Mucosa of gallbladder (tissue), 1 donor: ENCODE measurements at regions not wholly inside any gene's neighbourhood (a gene's known extent, or its start where the extent isn't known, plus 50 kb on each side); places are given as distances from the start of the nearest gene placed in this dataset.
"Not testable (repeated sequence)": the region's sequence is repeated elsewhere in the genome, so short reads cannot be mapped to it uniquely, and the experiment has no call there.

ENCODE experiments used
- DNase-seq: peaks from one replicate; pipeline ENCODE4 v3.0.0-alpha.2; 2020; ENCODE audit warnings: low spot score
- donor health status: DM: no; HTN: no; CAD: no.

DNA sequence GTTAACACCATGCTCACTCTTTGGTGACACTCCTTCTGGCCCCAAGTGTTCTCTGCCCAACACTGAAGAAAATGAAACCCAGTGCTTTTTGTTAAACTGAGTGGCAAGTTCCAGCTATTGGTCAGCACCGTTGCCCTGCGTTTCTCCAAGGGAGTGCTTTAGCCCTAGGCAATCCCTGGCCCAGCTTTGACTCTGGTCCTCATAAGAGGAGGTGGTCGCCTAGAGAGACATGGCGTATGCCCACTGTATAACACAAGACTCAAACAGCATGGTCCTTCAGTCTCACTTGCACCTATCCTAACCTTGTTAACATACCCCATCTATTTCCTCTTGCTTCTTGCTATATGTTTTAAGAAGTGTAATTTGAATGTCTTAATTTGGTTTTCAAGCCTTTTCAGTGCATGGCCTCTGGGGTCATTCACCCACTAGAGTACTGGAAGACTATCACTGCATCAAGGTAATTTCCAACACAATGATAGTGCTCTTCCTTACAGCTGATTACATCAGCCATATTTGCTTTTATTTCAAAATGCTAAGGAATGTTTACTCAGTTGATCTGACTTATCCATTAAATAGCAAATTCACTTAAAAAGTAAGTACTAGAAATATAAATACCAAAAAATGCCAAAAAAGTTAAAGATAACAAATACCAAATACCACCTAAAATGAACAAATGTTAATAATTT, 190.5 kb upstream of the SOX21 start:
- DNase-seq = no peak

DNA sequence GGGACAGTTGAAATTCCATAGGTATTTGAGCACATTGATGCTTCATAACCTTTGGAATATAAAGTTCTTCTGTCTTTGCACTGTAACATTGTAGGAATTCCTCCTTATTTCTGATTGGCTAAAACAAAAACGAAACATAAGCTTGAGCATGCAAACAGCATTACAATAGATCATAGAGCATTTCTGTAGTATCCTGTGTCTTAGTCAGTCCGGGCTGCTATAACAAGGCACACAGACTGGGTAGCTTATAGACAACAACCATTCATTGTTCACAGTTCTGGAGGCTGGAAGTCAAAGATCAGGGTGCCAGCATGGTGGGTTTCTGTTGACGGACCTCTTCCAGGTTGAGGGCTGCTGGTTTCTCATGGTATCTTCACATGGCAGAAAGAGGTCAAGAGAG, 188.7 kb upstream of the SOX21 start:
- DNase-seq = no peak

DNA sequence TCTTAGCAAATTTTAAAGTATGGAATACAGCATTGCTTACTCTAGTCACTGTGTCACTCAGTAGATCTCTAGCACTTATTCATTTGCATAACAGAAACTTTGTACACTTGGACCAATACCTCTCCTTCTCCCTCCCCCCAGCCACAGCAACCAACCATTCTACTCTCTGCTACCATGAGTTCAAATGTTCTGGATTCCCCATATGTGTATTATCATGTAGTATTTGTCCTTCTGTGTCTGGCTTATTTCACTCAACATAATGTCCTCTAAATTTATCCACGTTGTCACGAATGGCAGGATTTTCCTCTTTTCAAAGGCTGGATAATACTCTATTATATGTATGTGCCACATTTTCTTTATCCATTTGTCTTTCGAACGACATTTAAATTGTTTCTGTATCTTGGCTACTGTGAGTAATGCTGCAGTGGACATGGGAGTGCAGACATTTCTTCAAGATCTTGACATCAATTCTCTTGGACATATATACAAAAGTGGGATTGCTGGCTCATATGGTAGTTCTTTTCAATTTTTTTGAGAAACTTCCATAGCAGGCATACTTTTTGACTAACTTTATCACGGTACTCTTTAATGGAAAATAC, 184.5 kb upstream of the SOX21 start:
- DNase-seq = no peak

DNA sequence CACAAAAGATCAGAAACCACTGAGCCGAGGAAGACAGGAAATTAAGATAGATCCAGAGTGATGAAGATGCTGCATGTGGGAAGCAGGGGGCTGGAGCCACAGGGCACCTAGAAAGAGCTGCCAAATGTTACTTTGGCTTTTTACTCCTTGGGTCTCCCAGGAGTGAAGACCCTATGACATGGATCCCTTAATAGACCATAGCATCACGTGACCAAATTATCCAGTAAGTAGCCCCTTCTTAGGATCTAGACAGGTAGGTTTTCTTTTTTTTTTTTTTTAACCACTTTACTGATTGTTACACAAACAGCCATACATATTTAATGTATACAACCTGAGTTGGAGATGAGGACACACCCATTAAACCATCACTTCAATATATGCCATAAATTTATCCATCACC, 183.9 kb upstream of the SOX21 start:
- DNase-seq = no peak

DNA sequence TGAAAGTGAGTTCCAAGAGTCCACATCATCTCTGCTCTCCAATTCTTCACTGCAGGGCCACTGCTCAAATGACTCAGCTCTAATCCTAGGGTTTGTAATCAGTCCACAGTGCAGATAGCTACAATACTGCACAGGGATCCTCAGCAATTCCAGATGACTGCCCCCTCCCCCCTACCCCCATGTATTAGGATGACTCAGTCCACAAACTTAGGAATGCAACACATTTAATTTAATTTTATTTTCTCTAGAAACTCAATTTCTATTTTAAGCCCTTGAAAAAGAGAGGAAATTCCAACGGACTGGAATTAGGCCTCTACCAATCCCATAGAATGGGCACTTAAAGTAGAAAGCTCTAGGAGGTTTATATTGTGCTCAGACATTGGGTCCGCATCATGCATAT, 173.8 kb upstream of the SOX21 start:
- DNase-seq = no peak

DNA sequence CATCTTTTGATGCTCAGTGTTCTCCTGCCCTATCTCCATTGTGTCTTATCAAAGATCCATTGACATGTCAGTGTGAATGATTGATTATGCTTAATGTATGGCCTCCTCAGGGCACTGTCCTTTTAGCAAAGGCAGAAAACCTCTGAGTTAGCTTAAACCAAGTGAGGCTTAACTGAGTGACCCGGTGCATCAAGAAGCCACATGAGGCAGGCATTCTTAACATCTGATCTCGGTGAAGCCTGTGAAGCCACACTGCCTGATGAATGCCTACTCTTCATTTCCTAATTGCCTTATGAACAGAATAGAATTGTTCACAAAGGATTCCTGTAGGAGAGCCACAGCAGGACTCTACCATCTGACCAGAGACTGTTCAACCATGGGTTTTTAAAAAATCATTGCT, 168.1 kb upstream of the SOX21 start:
- DNase-seq = no peak

DNA sequence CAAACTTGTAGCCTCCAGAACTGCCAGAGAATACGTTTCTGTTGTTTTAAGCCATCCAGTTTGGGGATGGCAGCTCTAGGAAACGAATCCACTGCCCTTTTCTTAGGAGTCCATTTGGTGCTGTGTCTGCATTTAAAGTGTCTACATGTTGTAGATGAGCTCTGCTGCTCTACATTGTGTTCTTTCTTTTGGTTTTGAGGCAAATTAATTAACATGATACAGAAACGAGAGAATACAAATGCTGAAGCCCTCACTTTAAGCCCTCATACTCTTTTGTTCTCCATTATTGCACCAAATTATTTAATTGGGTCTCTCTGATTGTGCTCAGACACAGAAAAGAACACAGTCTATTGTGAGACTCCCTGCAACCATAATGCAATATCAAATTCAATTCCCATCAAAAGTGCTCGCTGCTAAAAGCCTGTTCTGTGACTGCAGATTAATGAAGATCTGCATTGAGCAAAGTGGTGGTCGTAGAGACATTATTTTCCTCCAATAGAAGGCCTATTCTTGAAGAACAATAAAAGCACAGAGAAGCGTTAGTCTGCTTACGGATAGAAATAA, 166.3 kb upstream of the SOX21 start:
- no peak for DNase-seq

DNA sequence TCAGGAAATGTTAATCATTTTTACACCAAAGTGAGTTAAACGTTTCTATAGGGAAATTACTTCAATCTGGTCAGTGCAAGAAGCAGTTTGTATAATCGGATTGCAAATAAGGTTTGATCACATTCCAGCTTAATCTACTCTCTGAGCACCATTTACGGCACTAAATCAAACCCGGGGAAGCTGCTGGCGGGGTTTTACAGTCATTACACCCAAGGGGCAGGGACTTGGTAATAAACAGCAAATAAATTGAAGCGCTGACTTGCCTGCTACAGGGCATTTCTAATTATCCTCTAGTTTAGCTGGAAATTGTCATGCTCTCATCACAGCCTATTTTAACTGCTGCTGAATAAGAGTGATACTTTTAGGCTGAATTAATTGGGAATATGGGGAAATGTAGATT, 152.1 kb upstream of the SOX21 start:
- DNase-seq = no peak

DNA sequence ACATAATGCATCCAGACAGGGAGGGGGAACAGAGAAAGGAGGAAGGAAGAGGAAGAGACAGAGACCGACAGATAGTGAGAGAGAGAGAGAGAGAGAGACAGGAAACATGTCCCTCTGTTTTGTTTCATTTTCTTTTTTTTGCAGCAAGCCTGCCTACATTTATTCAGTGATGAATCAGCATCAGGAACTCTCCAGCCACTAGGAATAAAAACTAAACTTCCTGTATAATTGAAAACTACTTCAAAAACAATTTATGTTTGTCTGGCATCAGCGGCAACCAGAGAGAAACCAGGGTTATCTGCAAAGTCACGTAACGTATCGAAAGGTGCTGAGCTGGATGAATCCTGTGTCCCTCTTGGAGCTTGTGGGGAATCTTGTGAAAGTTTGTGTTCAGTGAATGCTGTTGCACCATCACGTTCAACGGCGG, 148.6 kb upstream of the SOX21 start:
- DNase-seq = no peak

DNA sequence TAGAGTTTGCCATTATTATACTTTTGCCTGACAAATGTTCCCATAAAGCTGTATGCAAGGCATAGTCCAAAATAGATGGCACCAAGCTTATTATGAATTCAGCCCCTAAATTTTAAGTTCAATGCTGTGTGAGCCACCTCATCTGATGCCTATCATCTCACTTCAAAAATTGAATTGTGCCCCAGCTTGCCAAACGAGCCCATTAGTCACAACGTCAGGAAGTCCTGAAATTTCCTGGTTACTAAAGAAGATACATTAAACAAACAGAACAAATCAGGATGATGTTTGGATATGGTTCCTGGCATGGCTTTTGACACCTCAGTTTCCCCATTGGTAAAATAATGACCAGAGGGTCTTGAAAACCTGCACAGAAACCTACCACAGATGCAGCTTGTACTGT, 147.5 kb upstream of the SOX21 start:
- no peak for DNase-seq

DNA sequence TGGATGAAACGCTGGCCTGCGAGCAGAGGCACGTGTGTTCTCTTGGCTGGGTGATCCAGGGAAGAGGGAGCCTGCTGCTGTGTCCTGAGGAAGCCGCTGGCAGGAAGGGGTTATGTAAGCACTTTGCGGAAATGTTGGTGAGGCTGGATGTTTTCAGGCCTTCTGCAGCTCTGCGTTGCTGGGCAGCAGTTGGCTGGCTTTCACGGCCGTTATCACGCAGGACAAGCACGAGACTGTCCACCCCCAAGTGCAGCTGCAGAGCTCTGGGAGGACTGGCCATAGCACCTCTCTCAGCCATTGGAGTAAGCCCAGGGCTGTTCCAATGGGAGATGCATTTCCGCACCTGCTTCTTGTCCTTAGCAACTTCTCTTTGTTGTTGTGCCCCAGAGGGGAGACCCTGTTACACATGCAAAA, 146.9 kb upstream of the SOX21 start:
- peak; percentile 62 for DNase-seq

DNA sequence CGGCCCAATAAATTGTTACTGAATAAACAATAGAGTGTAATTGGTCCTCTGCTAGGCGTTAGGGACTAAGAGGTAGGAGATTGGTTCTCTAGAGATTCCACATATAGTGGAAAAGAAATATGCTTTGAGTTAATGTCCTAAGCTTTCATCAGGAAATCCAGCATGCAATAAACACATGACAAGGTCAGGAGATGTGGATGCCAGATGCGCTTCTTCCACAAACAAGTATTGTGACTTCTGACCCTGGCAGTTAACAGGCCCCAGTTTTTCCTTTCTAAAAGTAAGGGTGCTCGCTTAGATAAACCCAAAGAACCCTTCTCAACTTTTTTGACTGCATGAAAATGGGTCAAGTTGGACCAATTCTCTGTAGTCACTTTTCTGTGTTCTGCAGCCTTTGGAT, 146.5 kb upstream of the SOX21 start:
- DNase-seq = no peak

DNA sequence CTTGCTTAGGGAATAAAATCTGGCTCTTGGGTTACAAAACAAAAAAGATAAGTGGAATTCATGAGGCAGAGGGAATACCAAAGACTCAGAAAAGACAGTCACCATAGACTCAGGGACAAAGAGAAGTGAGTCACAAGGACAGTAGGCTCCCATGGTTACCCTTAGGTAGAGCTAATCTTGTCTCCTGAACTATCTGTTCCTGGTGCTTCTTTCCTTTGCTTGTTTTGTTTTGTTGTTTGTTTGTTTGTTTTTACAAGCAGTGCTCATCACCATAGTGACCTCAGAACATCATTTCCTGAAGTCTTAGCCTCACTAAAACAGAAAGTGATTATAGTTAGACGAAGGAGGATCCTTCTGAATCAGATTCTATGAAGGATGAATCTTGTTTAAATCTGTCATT, 142.3 kb upstream of the SOX21 start:
- no peak for DNase-seq

DNA sequence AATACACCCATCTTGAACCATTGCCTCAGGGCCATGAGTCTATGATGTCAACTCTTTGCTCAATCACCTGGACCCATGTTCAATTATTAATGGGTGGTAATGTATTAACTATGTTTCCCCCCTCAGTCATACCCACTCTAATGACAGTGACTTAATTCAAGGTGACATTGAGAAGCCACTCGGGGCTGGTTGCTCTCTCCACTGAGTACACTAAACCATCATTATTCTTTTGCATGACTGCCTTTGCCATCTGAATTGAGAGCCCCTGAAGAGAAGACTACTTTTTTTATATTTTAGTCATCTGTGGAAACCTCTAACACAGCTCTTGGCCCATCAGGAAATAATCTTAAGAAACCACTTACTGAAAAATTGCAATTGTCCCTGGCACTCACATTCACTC, 139.2 kb upstream of the SOX21 start:
- no peak for DNase-seq

DNA sequence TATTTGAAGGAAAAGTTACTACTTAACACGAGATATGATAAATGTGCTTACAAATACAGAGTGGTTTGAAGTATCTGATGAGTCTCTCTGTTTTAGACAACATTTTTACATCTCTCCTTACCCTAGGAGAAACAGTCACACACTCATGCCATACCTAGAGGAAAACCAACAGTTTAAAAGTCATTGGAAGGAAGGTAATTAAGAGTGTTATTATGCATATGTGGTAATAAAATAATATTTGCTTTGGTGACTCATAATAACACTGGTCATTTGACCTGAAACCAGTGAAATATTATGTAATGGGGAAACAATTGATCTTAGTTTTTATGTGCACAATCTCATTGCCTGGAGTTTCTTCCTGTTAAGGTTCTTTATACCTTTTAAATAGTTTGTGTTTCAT, 136.9 kb upstream of the SOX21 start:
- DNase-seq = no peak

DNA sequence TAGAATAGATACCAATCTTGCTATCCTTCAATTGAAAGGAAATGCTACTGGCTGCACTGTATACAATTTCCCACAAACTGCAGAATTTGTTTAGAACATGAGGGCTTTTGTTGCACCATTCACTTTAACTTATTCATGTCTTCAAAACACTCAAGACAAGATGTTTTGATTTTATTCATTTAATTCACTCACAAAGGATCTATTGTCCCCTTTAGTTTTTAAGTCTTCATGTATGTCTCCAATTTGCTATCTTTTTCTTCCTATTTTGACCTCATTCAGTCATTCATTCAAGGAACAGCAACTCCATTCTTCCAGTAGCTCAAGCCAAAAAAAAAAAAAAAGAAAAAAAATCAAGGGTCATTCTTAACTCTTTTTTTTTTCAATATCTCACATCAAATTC, 130.6 kb upstream of the SOX21 start:
- no peak for DNase-seq

DNA sequence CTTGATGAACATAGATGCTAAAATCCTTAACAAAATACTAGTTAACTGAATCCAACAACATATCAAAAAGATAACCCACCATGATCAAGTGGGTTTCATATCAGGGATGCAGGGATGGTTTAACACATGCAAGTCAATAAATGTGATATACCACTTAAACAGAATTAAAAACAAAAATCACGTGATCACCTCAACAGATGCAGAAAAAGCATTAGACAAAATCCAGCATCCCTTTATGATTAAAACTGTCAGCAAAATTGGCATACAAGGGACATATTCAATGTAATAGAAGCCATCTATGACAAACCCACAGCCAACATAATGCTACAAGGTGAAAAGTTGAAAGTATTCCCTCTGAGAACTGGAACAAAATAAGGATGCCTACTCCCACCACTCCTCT, 124.7 kb upstream of the SOX21 start:
- DNase-seq = not testable (repeated sequence)

DNA sequence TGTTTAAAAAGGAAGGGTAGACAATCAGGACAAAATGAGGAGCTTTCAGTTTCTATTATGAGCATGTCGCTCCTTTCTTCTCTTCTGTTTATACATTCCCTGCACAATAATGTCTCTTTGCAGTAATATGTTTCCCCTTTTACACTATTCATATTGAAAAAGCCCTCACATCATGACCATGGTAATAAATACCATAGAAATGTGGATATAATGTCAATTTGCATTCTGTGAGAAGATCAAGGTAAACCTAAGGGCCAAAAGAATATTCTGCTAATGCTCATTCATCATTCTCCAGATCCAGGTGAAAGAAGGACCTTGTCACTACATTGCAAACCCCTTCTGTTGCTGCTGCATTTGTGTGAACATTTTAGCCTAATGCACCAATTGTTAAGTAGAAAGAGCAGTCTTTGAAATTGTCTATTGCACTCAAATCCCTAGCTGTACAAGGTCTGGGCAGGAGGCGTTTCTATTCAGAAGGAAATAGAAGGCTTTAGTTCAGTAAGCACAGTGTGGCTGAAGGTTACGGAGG, 117.6 kb upstream of the SOX21 start:
- no peak for DNase-seq

DNA sequence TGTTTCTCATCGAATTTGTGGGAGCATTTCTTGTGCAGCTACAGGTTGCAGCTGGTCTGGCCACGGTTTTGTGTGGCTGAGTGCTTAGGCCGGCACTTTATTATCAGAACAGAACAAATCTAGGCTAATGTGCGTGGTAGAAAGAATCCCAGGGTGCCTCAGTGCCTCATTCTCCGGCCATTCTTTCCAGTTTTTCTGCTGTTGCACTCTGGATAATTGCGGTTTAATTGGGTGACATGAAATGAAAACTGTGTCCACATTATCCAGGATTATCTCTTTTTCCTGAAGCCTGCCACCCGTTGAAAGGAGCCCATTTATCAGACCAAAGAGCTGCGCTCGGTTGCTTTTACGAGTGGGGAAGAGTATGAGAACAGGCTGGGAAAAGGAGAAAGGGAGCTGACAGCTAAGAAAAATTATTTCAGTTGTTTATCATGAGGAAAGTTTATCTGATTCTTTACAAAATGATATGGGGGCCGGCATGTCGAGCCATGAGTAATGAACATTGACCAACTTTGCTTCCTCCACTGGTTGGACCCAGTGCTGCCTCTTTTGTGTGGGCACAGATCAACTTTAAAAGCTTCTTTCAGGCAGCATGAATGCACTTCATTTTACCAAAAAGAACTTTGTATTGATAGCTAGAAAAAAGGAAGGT, 117.0 kb upstream of the SOX21 start:
- DNase-seq = no peak

DNA sequence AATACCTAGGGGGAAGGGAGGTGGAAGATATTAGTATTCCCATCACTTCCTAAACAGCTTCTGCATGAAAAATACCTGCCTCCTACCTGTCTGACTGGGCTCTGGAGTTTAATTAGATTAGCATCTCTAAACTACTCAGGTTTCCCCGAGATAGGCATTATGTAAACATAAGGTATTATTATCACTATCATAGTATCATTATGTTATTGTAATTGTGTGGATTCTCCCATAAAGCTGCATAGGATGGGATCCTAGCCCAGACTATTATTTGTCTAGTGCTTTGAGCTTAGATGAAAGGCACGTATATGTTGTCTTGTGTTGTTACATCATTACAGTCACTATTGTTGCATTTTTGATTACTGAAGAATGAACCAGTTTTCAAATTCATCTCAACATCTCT, 115.2 kb upstream of the SOX21 start:
- DNase-seq = no peak

DNA sequence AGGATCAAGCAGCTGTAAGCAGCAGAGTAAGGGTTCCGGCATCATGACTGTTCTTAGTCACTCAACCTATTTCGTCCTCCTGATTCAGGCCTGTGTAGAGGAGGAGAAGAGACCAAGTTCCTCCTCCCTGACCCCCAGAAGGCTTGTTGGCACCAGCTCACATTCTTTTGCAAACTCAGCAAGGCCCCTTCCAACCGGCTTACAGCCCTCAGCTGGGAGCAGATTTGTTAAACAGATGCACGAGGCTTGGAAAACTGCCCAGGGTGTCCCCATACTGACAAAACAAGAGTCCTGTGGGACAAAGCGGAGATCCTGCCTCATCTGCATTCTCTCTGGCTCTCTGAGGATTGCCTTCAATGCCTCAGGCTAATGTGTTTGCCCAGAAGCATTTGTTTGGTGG, 113.2 kb upstream of the SOX21 start:
- DNase-seq = peak; percentile 50

DNA sequence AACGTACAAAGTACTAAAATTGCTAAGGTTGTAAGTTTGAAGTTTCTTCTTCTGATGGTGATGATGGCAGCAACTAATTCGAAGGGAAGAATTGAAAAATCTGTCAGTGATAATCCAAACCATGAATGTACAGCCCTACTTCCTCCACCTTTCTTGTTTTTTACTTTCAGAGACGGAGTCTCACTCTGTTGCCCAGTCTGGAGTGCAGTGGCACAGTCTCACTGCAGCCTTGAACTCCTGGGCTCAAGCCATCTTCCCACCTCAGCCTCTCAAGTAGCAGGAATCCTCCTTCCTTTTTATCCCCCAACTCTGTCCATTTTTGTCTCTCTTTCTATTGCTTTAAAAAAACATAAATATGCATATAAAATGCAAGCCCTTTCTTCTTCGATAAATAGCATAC, 112.3 kb upstream of the SOX21 start:
- DNase-seq = no peak

DNA sequence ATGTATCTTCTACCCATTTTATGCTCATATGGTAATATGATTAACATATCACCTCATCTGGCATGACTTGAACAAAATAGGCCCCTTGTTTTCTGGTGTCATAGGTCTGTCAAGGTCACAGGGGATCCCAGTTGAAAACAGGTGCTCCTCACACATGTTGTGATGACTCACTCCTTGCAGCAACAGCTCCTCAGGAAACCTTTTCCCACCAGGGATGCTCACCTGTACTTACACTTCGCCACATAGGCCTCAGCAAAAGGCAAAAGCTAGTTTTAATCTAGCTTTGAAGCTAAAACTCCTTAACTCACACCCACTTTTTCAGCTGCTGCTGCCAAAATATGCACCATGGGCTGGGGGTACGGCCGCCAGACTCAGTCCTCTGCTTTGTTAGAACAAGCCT, 110.0 kb upstream of the SOX21 start:
- no peak for DNase-seq
